GM12878 (cell line): ENCODE measurements at regions not wholly inside any gene's neighbourhood (a gene's known extent, or its start where the extent isn't known, plus 50 kb on each side); places are given as distances from the start of the nearest gene placed in this dataset.

Experiments used
- ATAC-seq: fragments of 200-7000 bp; cut with Tn5 transposase; 3 replicates; pipeline ENCODE4 v1.9.1; 2020; ENCODE audit warnings: mild to moderate bottlenecking, moderate library complexity
- BruUV-seq: library from RNA; stranded (reverse); fragments of 400-500 nt; replicated peaks from 2 replicates; lab custom pipeline; 2021; lab: Mats Ljungman, UMichigan
- CTCF ChIA-PET: fragments of 300-600 bp; sonication (Branson Sonifier 250); formaldehyde crosslinking; extraction: SDS; loops from one replicate; lab custom pipeline; 2021; ENCODE audit warnings: inconsistent platforms; lab: Yijun Ruan, JAX
- POLR2A ChIA-PET: fragments of 350-600 bp; formaldehyde crosslinking; extraction: SDS; loops from one replicate; lab custom pipeline; 2021; ENCODE audit warnings: inconsistent platforms; lab: Charles Lee
- RAD21 ChIA-PET: fragments of 300-600 bp; sonication (Branson Sonifier 250); formaldehyde crosslinking; loops from one replicate; lab custom pipeline; 2023; ENCODE audit warnings: antibody characterized with exemption; ENCODE audit not compliant: unreplicated experiment; lab: Charles Lee
- SMC1A ChIA-PET: fragments of 300-600 bp; sonication (Branson Sonifier 250); formaldehyde crosslinking; loops from one replicate; lab custom pipeline; 2023; ENCODE audit not compliant: unreplicated experiment, uncharacterized antibody; lab: Charles Lee
- DNase-seq: peaks from one replicate; pipeline ENCODE4 v3.0.0-alpha.2; 2011; ENCODE audit warnings: low read depth, low spot score
- FAIRE-seq: peaks from 3 replicates; lab custom pipeline; 2011; peaks lifted over from hg19 to GRCh38; lab: Jason Lieb, UNC
- H2AFZ ChIP-seq: 2 replicates; pipeline ENCODE4 v1.6.0; 2011; ENCODE audit warnings: low read depth, low read length, control low read depth; ENCODE audit not compliant: control insufficient read depth
- H3K27ac ChIP-seq: 2 replicates; pipeline ENCODE4 v1.5.1; 2011; ENCODE audit warnings: control low read depth; ENCODE audit not compliant: control insufficient read depth, insufficient read depth
- H3K27me3 ChIP-seq, 2 experiments: replicated peaks in 1 of 2; 2 replicates each; pipeline versions ENCODE4 v1.6.0 to v1.6.1; 2011; ENCODE audit warnings: low read length in 1 of 2; ENCODE audit not compliant: control insufficient read depth in 2 of 2, insufficient read depth in 2 of 2
- H3K36me3 ChIP-seq, 2 experiments: 2 replicates each; pipeline ENCODE4 v1.5.1; 2011; ENCODE audit warnings: low read length in 1 of 2; ENCODE audit not compliant: control insufficient read depth in 2 of 2, insufficient read depth in 2 of 2
- H3K4me1 ChIP-seq: 2 replicates; pipeline ENCODE4 v1.6.1; 2011; ENCODE audit warnings: mild to moderate bottlenecking, low read length, moderate library complexity, mixed read lengths; ENCODE audit not compliant: control insufficient read depth, insufficient read depth
- H3K4me2 ChIP-seq: 2 replicates; pipeline ENCODE4 v1.6.0; 2011; ENCODE audit warnings: control low read depth; ENCODE audit not compliant: control insufficient read depth, insufficient read depth
- H3K4me3 ChIP-seq: fragments of 200-600 bp; sonication (generic); 2 replicates; pipeline ENCODE4 v1.5.1; 2016
- H3K79me2 ChIP-seq: 2 replicates; pipeline ENCODE4 v1.6.0; 2011; ENCODE audit warnings: low read length; ENCODE audit not compliant: control insufficient read depth, insufficient read depth
- H3K9ac ChIP-seq: 2 replicates; pipeline ENCODE4 v1.8.0; 2011; ENCODE audit warnings: low read length, control low read depth, mixed read lengths; ENCODE audit not compliant: control insufficient read depth, insufficient read depth
- H3K9me3 ChIP-seq: replicated peaks from 3 replicates; pipeline ENCODE4 v1.5.1; 2011; ENCODE audit warnings: mild to moderate bottlenecking, low read length; ENCODE audit not compliant: control insufficient read depth, insufficient read depth
- H4K20me1 ChIP-seq: 2 replicates; pipeline ENCODE4 v1.6.0; 2011; ENCODE audit not compliant: control insufficient read depth, insufficient read depth
- E2F4 ChIP-seq: IDR thresholded peaks from 2 replicates; pipeline ENCODE4 v1.6.1; 2012; ENCODE audit warnings: low read depth, low read length, improper control_type of control experiment
- GABPA ChIP-seq: IDR thresholded peaks from 2 replicates; pipeline ENCODE4 v1.6.1; 2014; ENCODE audit warnings: antibody characterized with exemption, low read depth, mild to moderate bottlenecking, inconsistent platforms
- MLLT1 ChIP-seq: fragments of 450-650 bp; IDR thresholded peaks from 2 replicates; pipeline ENCODE4 v1.6.1; 2016; ENCODE audit warnings: mild to moderate bottlenecking
- MTA2 ChIP-seq: fragments of 450-650 bp; IDR thresholded peaks from 2 replicates; pipeline ENCODE4 v1.6.1; 2016; ENCODE audit warnings: low read depth, mild to moderate bottlenecking, moderate library complexity
- MXI1 ChIP-seq: fragments of 150-350 bp; IDR thresholded peaks from 2 replicates; pipeline ENCODE4 v1.6.1; 2011; ENCODE audit warnings: low read depth, mild to moderate bottlenecking, inconsistent platforms, low read length, improper control_type of control experiment
- POLR2A ChIP-seq: IDR thresholded peaks from 2 replicates; pipeline ENCODE4 v1.6.1; 2011; ENCODE audit warnings: low read depth, mild to moderate bottlenecking, low read length
- RAD21 ChIP-seq: IDR thresholded peaks from 2 replicates; pipeline ENCODE4 v1.6.1; 2011; ENCODE audit warnings: mild to moderate bottlenecking, low read depth, low read length, moderate library complexity; ENCODE audit not compliant: insufficient read depth
- REST ChIP-seq: IDR thresholded peaks from 2 replicates; pipeline ENCODE4 v1.6.1; 2012; ENCODE audit warnings: mild to moderate bottlenecking, low read depth, low read length
- SP1 ChIP-seq: IDR thresholded peaks from one replicate; pipeline ENCODE4 v1.6.1; 2011; ENCODE audit warnings: low read depth, low read length
- TCF3 ChIP-seq: IDR thresholded peaks from 2 replicates; pipeline ENCODE4 v1.6.1; 2012; ENCODE audit warnings: low read depth, mild to moderate bottlenecking, low read length, borderline replicate concordance; ENCODE audit not compliant: insufficient read depth
- ZNF217 ChIP-seq: fragments of 450-650 bp; IDR thresholded peaks from 2 replicates; pipeline ENCODE4 v1.6.1; 2017; ENCODE audit warnings: antibody characterized with exemption, mild to moderate bottlenecking
- ZNF384 ChIP-seq: IDR thresholded peaks from 2 replicates; pipeline ENCODE4 v1.6.1; 2012; ENCODE audit warnings: low read depth, mild to moderate bottlenecking, low read length, improper control_type of control experiment, borderline replicate concordance
- WGBS: methylation state at CpG from one replicate; pipeline ENCODE4 v1.1.6; 2016; ENCODE audit warnings: low lambda C conversion rate; ENCODE audit not compliant: insufficient replicate concordance, insufficient coverage; ENCODE audit errors: missing lambda C conversion rate; 5-methylcytosine and 5-hydroxymethylcytosine counted together
- in situ Hi-C: fragments of 300-500 bp; cut with MboI; formaldehyde crosslinking; loops from 9 replicates; pipeline ENCODE4 v1.14.3; 2018; ENCODE audit warnings: mixed read lengths
- intact Hi-C: fragments of 100-400 bp; cut with micrococcal nuclease; formaldehyde crosslinking; loops from one replicate; pipeline ENCODE4 v1.14.2; 2022; ENCODE audit not compliant: unreplicated experiment
- TF ChIP-seq, protein P1 (sequence below): fragments of 450-650 bp; IDR thresholded peaks from 2 replicates; pipeline ENCODE4 v1.6.1; 2018; ENCODE audit warnings: mild to moderate bottlenecking, low read depth, moderate library complexity; ENCODE audit not compliant: partially characterized antibody
- TF ChIP-seq, protein P2 (sequence below): fragments of 450-650 bp; IDR thresholded peaks from 2 replicates; pipeline ENCODE4 v1.6.1; 2017; ENCODE audit warnings: mild to moderate bottlenecking

GRCh38 chr2:5854797-5855196, 162.6 kb downstream of the SOX11 start:
- H3K9ac ChIP-seq = no peak overlapping the region
- H3K27me3 ChIP-seq = no peaks in the 10 kb centered on the region
- ChIA-PET RAD21 (no interaction called here), POLR2A (no interaction called here), SMC1A (no interaction called here), CTCF (no interaction called here)
- H4K20me1 ChIP-seq = no peaks in the 10 kb centered on the region
- no peak for ATAC-seq
- intact Hi-C loops = no loop called here
- H3K27ac ChIP-seq = no peak overlapping the region
- in situ Hi-C loops = no loop called here
- no peak overlapping the region for H2AFZ ChIP-seq
- H3K4me2 ChIP-seq = no peak overlapping the region
- H3K4me1 ChIP-seq = no peaks in the 10 kb centered on the region
- BruUV-seq = no TSS peak
- no peaks in the 10 kb centered on the region for H3K79me2 ChIP-seq
- no peak for FAIRE-seq
- H3K9me3 ChIP-seq = no peaks in the 10 kb centered on the region
- no peak overlapping the region for H3K4me3 ChIP-seq
- 46% methylated on average over 2 of the region's 2 CpGs for WGBS
- no peak for DNase-seq
- H3K36me3 ChIP-seq = no peaks in the 10 kb centered on the region
- TF ChIP-seq, protein P1, sequence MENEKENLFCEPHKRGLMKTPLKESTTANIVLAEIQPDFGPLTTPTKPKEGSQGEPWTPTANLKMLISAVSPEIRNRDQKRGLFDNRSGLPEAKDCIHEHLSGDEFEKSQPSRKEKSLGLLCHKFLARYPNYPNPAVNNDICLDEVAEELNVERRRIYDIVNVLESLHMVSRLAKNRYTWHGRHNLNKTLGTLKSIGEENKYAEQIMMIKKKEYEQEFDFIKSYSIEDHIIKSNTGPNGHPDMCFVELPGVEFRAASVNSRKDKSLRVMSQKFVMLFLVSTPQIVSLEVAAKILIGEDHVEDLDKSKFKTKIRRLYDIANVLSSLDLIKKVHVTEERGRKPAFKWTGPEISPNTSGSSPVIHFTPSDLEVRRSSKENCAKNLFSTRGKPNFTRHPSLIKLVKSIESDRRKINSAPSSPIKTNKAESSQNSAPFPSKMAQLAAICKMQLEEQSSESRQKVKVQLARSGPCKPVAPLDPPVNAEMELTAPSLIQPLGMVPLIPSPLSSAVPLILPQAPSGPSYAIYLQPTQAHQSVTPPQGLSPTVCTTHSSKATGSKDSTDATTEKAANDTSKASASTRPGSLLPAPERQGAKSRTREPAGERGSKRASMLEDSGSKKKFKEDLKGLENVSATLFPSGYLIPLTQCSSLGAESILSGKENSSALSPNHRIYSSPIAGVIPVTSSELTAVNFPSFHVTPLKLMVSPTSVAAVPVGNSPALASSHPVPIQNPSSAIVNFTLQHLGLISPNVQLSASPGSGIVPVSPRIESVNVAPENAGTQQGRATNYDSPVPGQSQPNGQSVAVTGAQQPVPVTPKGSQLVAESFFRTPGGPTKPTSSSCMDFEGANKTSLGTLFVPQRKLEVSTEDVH = no peak
- no peak for TF ChIP-seq MLLT1
- no peak for TF ChIP-seq MTA2
- TF ChIP-seq GABPA = no peak
- no peak for TF ChIP-seq ZNF217
- TF ChIP-seq MXI1 = no peak
- no peak for TF ChIP-seq TCF3
- TF ChIP-seq ZNF384 = no peak
- TF ChIP-seq REST = no peak
- TF ChIP-seq POLR2A = no peak
- TF ChIP-seq, protein P2, sequence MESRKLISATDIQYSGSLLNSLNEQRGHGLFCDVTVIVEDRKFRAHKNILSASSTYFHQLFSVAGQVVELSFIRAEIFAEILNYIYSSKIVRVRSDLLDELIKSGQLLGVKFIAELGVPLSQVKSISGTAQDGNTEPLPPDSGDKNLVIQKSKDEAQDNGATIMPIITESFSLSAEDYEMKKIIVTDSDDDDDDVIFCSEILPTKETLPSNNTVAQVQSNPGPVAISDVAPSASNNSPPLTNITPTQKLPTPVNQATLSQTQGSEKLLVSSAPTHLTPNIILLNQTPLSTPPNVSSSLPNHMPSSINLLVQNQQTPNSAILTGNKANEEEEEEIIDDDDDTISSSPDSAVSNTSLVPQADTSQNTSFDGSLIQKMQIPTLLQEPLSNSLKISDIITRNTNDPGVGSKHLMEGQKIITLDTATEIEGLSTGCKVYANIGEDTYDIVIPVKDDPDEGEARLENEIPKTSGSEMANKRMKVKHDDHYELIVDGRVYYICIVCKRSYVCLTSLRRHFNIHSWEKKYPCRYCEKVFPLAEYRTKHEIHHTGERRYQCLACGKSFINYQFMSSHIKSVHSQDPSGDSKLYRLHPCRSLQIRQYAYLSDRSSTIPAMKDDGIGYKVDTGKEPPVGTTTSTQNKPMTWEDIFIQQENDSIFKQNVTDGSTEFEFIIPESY = no peak
- no peak for TF ChIP-seq E2F4
- TF ChIP-seq SP1 = no peak
- no peak for TF ChIP-seq RAD21
